NCI-H2107 treated with DMSO at 0.1 percent for 48 hours (cell line): ENCODE measurements at regions not wholly inside any gene's neighbourhood (a gene's known extent, or its start where the extent isn't known, plus 50 kb on each side); places are given as distances from the start of the nearest gene placed in this dataset.
"Not testable (repeated sequence)": the region's sequence is repeated elsewhere in the genome, so short reads cannot be mapped to it uniquely, and the experiment has no call there.

Experiments used
- DNase-seq: peaks from one replicate; lab custom pipeline; 2025; ENCODE audit not compliant: unreplicated experiment; lab: John Stamatoyannopoulos, UW

- DNase-seq, result no peak
These were observed 827.7 kb downstream of the TMTC2 start for GRCh38 chr12:83514372-83514771.

GRCh38 chr12:83506841-83507240, 820.1 kb downstream of the TMTC2 start:
- DNase-seq, result no peak

- DNase-seq, result no peak
These were observed 818.9 kb downstream of the TMTC2 start for GRCh38 chr12:83505586-83505985.

- not testable (repeated sequence) for DNase-seq
These were observed 813.2 kb downstream of the TMTC2 start for GRCh38 chr12:83499894-83500293.

- DNase-seq, result no peak
These were observed 791.0 kb downstream of the TMTC2 start for GRCh38 chr12:83477696-83478095.

GRCh38 chr12:83476695-83477690, 790.3 kb downstream of the TMTC2 start:
- DNase-seq, result no peak

- DNase-seq, result no peak
These were observed 789.3 kb downstream of the TMTC2 start for GRCh38 chr12:83476006-83476405.

- no peak for DNase-seq
These were observed 787.7 kb downstream of the TMTC2 start for GRCh38 chr12:83474369-83474768.

GRCh38 chr12:83473408-83474095, 786.8 kb downstream of the TMTC2 start:
- no peak for DNase-seq

GRCh38 chr12:83472772-83473171, 786.1 kb downstream of the TMTC2 start:
- no peak for DNase-seq

- no peak for DNase-seq
These were observed 785.6 kb downstream of the TMTC2 start for GRCh38 chr12:83472350-83472749.

- DNase-seq, result no peak
These were observed 784.6 kb downstream of the TMTC2 start for GRCh38 chr12:83471341-83471740.

- no peak for DNase-seq
These were observed 784.0 kb downstream of the TMTC2 start for GRCh38 chr12:83470749-83471148.

GRCh38 chr12:83468988-83469908, 782.5 kb downstream of the TMTC2 start:
- no peak for DNase-seq

GRCh38 chr12:83465632-83466031, 778.9 kb downstream of the TMTC2 start:
- no peak for DNase-seq

- DNase-seq, result no peak
These were observed 775.7 kb downstream of the TMTC2 start for GRCh38 chr12:83462419-83462818.

- DNase-seq, result no peak
These were observed 774.7 kb downstream of the TMTC2 start for GRCh38 chr12:83461336-83461935.

GRCh38 chr12:83451189-83451588, 764.5 kb downstream of the TMTC2 start:
- no peak for DNase-seq

GRCh38 chr12:83434600-83434999, 747.9 kb downstream of the TMTC2 start:
- DNase-seq, result no peak

GRCh38 chr12:83432176-83432719, 745.5 kb downstream of the TMTC2 start:
- DNase-seq, result no peak
